GM19372 (cell line): ENCODE measurements at regions not wholly inside any gene's neighbourhood (a gene's known extent, or its start where the extent isn't known, plus 50 kb on each side); places are given as distances from the start of the nearest gene placed in this dataset.
"Not testable (repeated sequence)": the region's sequence is repeated elsewhere in the genome, so short reads cannot be mapped to it uniquely, and the experiment has no call there.

ENCODE experiments used
- ATAC-seq: cut with Tn5 transposase; IDR thresholded peaks from one replicate; pipeline ENCODE4 v1.9.1; 2021; ENCODE audit warnings: mild to moderate bottlenecking, low read depth, moderate library complexity; ENCODE audit not compliant: unreplicated experiment

DNA sequence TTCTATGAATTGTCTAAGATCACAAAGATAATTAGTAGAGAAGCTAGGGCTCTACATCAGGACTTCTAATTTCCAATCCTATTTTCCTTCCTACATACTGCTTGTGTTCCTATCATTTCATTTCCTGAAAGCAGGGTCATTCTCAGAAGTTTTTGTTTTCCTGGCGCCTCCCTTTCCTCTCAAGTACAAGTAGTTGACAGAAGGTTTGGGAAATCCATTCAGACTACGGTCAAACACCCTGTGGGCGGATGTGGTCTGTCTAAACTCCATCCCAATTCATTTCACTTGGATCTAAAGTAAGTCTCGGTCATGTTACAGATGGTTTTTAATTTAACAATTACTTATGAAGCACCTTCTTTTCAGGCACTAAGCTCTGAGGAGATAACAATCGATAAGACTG is 221.4 kb downstream of the MTERF1 start:
- no peak for ATAC-seq

GRCh38 chr7:91660734-91661356 is 219.7 kb downstream of the MTERF1 start:
- no peak for ATAC-seq

GRCh38 chr7:91661727-91662126 is 218.8 kb downstream of the MTERF1 start:
- ATAC-seq = no peak

GRCh38 chr7:91668217-91668616 is 212.3 kb downstream of the MTERF1 start:
- no peak for ATAC-seq

DNA sequence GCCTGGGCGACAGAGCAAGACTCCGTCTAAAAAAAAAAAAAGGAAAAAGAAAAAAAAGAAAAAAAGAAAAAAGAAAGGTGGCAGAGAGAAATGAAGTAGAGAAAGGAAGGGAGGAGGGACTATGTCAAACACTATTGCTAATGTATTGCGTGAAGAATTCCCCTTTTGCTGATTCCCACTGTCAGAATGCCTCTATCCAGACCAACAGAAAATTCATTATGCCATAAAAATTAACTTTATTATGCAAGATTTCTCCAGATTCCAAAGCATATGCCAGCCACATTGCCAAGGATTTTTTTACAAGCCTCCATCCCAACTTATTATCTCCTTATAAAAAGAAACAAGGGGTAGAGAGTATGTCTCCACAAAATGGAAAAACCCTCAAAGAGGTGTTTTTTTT is 209.3 kb downstream of the MTERF1 start:
- no peak for ATAC-seq

- ATAC-seq = no peak
These were observed 206.0 kb downstream of the MTERF1 start for GRCh38 chr7:91674470-91674869.

GRCh38 chr7:91681718-91682117 is 198.8 kb downstream of the MTERF1 start:
- ATAC-seq = no peak

GRCh38 chr7:91683823-91684222 is 196.7 kb downstream of the MTERF1 start:
- ATAC-seq = no peak

- no peak for ATAC-seq
These were observed 195.0 kb downstream of the MTERF1 start for GRCh38 chr7:91685544-91685943.

- ATAC-seq = no peak
These were observed 189.9 kb downstream of the MTERF1 start for GRCh38 chr7:91690541-91691070.

DNA sequence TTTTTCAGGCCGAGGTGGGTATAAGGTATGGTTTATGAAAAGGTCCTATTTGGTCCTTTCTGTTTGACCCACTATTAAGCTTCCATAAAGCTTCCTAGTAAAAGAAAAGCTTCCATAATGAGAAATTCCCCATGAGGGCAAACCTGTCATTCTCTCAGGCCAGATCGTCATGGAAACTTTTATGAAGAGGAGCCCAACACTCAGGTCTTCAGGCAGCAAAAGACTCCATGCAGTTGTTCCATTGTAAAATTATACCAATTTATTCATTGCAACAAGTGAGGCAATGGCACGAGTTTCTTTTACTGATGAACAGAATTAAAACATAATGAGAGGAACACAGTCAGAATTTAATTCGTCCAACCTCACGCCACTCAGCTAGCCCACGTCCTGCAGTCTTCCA is 188.6 kb downstream of the MTERF1 start:
- ATAC-seq = no peak

- ATAC-seq = no peak
These were observed 187.7 kb downstream of the MTERF1 start for GRCh38 chr7:91692800-91693199.

DNA sequence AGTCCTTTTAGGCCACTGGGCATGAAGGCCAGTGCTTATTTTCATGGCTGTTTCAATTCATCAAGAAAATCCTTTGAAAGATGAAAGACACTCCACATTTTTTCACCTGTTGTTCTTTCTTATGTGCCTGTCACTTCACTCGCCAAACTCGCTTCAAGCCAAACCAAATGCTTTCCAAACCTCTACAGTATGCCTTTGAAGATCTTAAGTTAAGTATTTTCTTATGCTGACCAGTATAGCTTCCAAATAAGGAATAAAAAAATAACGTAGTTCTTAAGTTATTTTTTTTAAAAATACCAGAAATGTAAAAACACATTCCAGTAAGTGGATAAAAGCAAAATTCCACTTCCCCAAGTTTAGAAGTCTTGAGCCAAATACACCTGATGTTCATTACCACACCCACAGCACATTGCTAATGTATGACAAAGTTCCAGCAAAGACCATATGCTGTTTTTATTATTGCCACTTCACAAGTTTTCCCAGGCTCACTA is 186.1 kb downstream of the MTERF1 start:
- no peak for ATAC-seq

- no peak for ATAC-seq
These were observed 169.6 kb downstream of the MTERF1 start for GRCh38 chr7:91710881-91711280.

- ATAC-seq = no peak
These were observed 166.8 kb downstream of the MTERF1 start for GRCh38 chr7:91713669-91714068.

GRCh38 chr7:91717681-91718470 is 162.6 kb downstream of the MTERF1 start:
- no peak for ATAC-seq

DNA sequence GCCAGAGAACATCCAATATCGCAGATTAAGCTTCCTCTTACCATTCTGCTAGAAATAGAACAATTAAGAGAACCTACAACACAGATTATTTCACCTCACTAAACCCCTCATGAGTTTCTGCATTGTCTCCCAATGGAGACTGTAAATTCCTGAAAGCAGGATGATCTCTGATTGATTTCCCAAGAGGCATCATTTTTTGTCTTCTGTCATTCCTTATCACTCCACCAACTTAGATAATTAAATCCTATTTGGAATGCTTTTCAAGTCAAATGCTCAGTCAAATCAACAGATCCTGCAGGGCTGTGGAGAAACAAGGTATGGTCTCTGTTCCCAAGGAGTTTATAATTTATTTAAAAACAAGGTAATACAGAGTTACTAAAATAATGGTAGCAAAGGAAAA is 161.5 kb downstream of the MTERF1 start:
- ATAC-seq = no peak

GRCh38 chr7:91720260-91720937 is 160.1 kb downstream of the MTERF1 start:
- no peak for ATAC-seq

GRCh38 chr7:91722831-91723230 is 157.7 kb downstream of the MTERF1 start:
- ATAC-seq = no peak

DNA sequence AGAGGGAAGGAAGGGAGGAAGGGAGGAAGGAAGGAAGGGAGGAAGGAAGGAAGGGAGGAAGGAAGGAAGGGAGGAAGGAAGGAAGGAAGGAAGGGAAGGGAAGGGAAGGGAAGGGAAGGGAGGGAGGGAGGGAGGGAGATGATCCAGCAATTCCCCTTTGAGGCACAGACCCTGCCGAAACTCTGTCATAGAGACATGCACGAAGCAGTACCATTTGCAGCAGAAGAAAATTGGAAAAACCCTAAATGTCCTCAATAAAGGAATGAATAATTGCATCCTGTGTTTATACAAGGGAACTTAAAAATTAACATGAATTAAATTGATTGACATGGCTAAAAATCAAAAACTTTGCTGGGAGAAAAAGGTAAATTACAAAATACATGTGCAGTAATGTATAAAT is 151.5 kb downstream of the MTERF1 start:
- ATAC-seq = not testable (repeated sequence)

DNA sequence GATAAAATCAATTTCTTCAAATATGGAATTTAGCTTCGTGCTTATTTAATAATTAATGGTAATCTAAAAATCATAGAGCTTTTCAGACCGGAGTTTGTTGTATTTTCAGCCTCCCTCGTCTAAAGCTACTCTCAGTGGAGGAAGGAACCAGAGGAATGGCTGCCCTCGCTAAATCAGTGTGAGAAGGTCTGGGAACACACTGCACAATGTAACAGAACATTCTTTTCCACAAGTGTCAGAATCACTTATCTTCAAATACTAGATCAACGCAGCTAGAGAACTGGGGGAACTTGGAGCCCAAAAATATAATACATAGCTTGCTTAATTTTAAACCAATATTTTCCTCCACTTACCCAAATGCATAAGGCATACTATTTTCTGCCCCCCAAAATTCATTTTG is 148.5 kb downstream of the MTERF1 start:
- no peak for ATAC-seq
